Lower leg skin (tissue), 4 donors: ENCODE measurements at regions not wholly inside any gene's neighbourhood (a gene's known extent, or its start where the extent isn't known, plus 50 kb on each side); places are given as distances from the start of the nearest gene placed in this dataset.

Source experiments
- DNase-seq, 2 donors: peaks; one replicate each; pipeline ENCODE4 v3.0.0-alpha.2; 2019; ENCODE audit warnings: low spot score in 2 of 2
- H3K4me3 ChIP-seq: fragments of 200-600 bp; sonication (generic); 2 replicates; pipeline ENCODE4 v1.5.1; 2017; ENCODE audit warnings: mild to moderate bottlenecking, low read depth; ENCODE audit not compliant: poor library complexity, severe bottlenecking
- CTCF ChIP-seq, 3 donors: fragments of 450-650 bp; IDR thresholded peaks; one replicate each; pipeline ENCODE4 v1.5.1; 2016; ENCODE audit warnings: antibody characterized with exemption in 3 of 3, mild to moderate bottlenecking in 3 of 3, moderate library complexity in 2 of 3
- POLR2A ChIP-seq, 2 donors: fragments of 450-650 bp; IDR thresholded peaks; one replicate each; pipeline ENCODE4 v1.6.1; 2016 to 2017; ENCODE audit warnings: antibody characterized with exemption in 2 of 2, mild to moderate bottlenecking in 1 of 2, moderate library complexity in 1 of 2
- WGBS, 2 donors: methylation state at CpG; one replicate each; pipeline ENCODE4 v1.1.5; 2018; 5-methylcytosine and 5-hydroxymethylcytosine counted together
- intact Hi-C: fragments of 100-400 bp; cut with DNase I; formaldehyde crosslinking; loops from one replicate; pipeline ENCODE4 v1.15.0; 2023; ENCODE audit warnings: low total_unique reads

DNA sequence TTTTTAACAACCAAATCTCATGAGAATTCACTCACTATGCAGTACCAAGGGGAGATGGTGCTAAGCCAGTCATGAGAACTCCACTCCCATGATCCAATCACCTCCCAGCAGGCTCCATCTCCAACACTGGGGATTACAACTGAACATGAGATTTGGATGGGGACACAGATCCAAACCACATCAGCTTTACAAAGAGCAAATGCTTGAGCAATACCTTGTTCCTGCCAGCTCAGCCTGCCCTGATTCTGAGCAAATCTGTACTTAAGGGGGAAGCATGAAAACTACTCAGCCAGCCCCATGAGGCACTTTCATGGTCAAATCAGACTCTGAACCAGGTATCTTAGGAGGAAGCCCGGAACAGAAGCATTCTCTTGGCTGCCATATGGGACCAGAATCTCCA is 259.9 kb downstream of the TBC1D4 start:
- no peak overlapping the region for H3K4me3 ChIP-seq
- TF ChIP-seq CTCF (IDR thresholded peaks at IDR 0.05), result no peak
- no peak for TF ChIP-seq POLR2A (IDR thresholded peaks at IDR 0.05)
- no peak for DNase-seq
- intact Hi-C loops, result loop anchor here (10.0 kb wide), 1 partner anchor 1457 kb away; no protein-coding TSS in a partner anchor
- 100% methylated on average over 1 of the region's 1 CpG for WGBS, 2 donors

GRCh38 chr13:75220861-75221260 is 261.1 kb downstream of the TBC1D4 start:
- no peak for TF ChIP-seq POLR2A (IDR thresholded peaks at IDR 0.05)
- no peak for TF ChIP-seq CTCF (IDR thresholded peaks at IDR 0.05)
- DNase-seq, result no peak
- no peak overlapping the region for H3K4me3 ChIP-seq
- 74 to 77% methylated on average over 5 of the region's 5 CpGs for WGBS, 2 donors
- intact Hi-C loops, result loop anchor here (10.0 kb wide), 1 partner anchor 1456 kb away; no protein-coding TSS in a partner anchor

- WGBS, 2 donors, result 84 to 90% methylated on average over 8 of the region's 8 CpGs
- TF ChIP-seq POLR2A (IDR thresholded peaks at IDR 0.05) (no peak), CTCF (IDR thresholded peaks at IDR 0.05) (no peak)
- intact Hi-C loops, result loop anchor here (10.0 kb wide), 1 partner anchor 1455 kb away; no protein-coding TSS in a partner anchor
- H3K4me3 ChIP-seq, result no peak overlapping the region
- DNase-seq, result no peak
Observed at GRCh38 chr13:75220238-75220542, 261.8 kb downstream of the TBC1D4 start.

GRCh38 chr13:75219479-75220237 is 262.3 kb downstream of the TBC1D4 start:
- 10 to 11% methylated on average over 31 of the region's 31 CpGs for WGBS, 2 donors
- TF ChIP-seq POLR2A (IDR thresholded peaks at IDR 0.05) (no peak), CTCF (IDR thresholded peaks at IDR 0.05) (peak in 1 of 3 donors; percentile 49)
- H3K4me3 ChIP-seq, result no peak overlapping the region
- intact Hi-C loops, result loop anchor here (10.0 kb wide), 1 partner anchor 1455 kb away; no protein-coding TSS in a partner anchor
- DNase-seq, result peak; percentile 66 to 96

GRCh38 chr13:75217949-75218348 is 264.0 kb downstream of the TBC1D4 start:
- TF ChIP-seq POLR2A (IDR thresholded peaks at IDR 0.05) (no peak), CTCF (IDR thresholded peaks at IDR 0.05) (no peak)
- no peak for DNase-seq
- 0 to 56% methylated on average over 1 of the region's 1 CpG for WGBS, 2 donors
- H3K4me3 ChIP-seq, result no peak overlapping the region
- intact Hi-C loops, result no loop called here

GRCh38 chr13:75216038-75216437 is 265.9 kb downstream of the TBC1D4 start:
- no peak for DNase-seq
- intact Hi-C loops, result no loop called here
- TF ChIP-seq CTCF (IDR thresholded peaks at IDR 0.05), result no peak
- no peak for TF ChIP-seq POLR2A (IDR thresholded peaks at IDR 0.05)
- no peak overlapping the region for H3K4me3 ChIP-seq
- 34 to 37% methylated on average over 7 of the region's 7 CpGs for WGBS, 2 donors
